Stimulated activated naive B cell treated with anti-CD40 and anti-IgM and Interleukin-4, amounts not matched to agents 10 μg/mL and 1 μg/mL and 100 μg/mL, for 72 hours (primary cell): ENCODE measurements at regions not wholly inside any gene's neighbourhood (a gene's known extent, or its start where the extent isn't known, plus 50 kb on each side); places are given as distances from the start of the nearest gene placed in this dataset.

Experiments used
- ATAC-seq, 2 donors: fragments of 150-1000 bp; cut with Tn5 transposase; replicated peaks; 2 replicates each; pipeline ENCODE4 v1.10.0; 2021; ENCODE audit warnings: moderate library complexity in 1 of 2
- DNase-seq: peaks from one replicate; pipeline ENCODE4 v3.0.0; 2021
- H3K27ac Mint-ChIP-seq: one replicate; pipeline ENCODE4 v1.8.0; 2022; ENCODE audit warnings: mild to moderate bottlenecking, mixed read lengths
- H3K27me3 Mint-ChIP-seq, 2 donors: one replicate each; pipeline ENCODE4 v1.8.0; 2022; ENCODE audit warnings: mixed read lengths in 2 of 2
- H3K36me3 Mint-ChIP-seq, 2 donors: one replicate each; pipeline ENCODE4 v1.8.0; 2022; ENCODE audit warnings: mixed read lengths in 2 of 2, mild to moderate bottlenecking in 1 of 2
- H3K4me1 Mint-ChIP-seq, 2 donors: one replicate each; pipeline ENCODE4 v1.8.0; 2022; ENCODE audit warnings: mixed read lengths in 2 of 2, mild to moderate bottlenecking in 1 of 2
- H3K4me3 Mint-ChIP-seq, 2 donors: one replicate each; pipeline ENCODE4 v1.8.0; 2022; ENCODE audit warnings: mild to moderate bottlenecking in 2 of 2, mixed read lengths in 2 of 2, moderate library complexity in 1 of 2
- H3K9me3 Mint-ChIP-seq, 2 donors: one replicate each; pipeline ENCODE4 v1.8.0; 2022; ENCODE audit warnings: mixed read lengths in 2 of 2, mild to moderate bottlenecking in 1 of 2

- Mint-ChIP-seq H3K9me3 (no peaks in the 10 kb centered on the region), H3K4me3 (no peak overlapping the region), H3K27ac (no peak overlapping the region), H3K27me3 (peaks cover 25 to 28% of the 10 kb centered on the region in 2 donors), H3K36me3 (no peaks in the 10 kb centered on the region), H3K4me1 (peaks cover 0 to under 1% of the 10 kb centered on the region in 2 donors)
- DNase-seq (no peak), ATAC-seq (no peak)
These were observed 79.5 kb upstream of the KLHL25 start for GRCh38 chr15:85874236-85874635.

DNA sequence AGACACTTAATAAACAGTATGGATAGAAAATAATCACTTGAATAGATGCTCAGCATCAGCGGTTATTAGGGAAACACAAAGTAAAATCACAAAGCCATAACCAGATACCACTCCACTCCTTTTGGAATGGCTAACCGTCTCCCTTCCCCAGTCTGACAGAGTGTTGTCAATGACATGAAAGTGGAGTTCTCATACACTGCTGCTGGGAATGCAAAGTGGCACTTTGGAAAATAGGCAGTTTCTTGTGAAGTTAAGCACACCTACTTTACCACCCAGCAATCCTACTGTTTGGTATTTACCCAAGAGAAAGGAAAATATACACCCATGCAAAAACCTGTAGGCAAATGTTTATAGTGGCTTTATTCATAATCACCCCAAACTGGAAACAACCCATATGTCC, 81.0 kb upstream of the KLHL25 start:
- ATAC-seq (no peak), DNase-seq (no peak)
- H3K27me3 Mint-ChIP-seq = peaks cover 35 to 40% of the 10 kb centered on the region in 2 donors
- H3K27ac Mint-ChIP-seq = no peak overlapping the region
- no peaks in the 10 kb centered on the region for H3K36me3 Mint-ChIP-seq
- peaks cover 0 to 9% of the 10 kb centered on the region in 2 donors for H3K4me1 Mint-ChIP-seq
- no peaks in the 10 kb centered on the region for H3K9me3 Mint-ChIP-seq
- no peak overlapping the region for H3K4me3 Mint-ChIP-seq

DNA sequence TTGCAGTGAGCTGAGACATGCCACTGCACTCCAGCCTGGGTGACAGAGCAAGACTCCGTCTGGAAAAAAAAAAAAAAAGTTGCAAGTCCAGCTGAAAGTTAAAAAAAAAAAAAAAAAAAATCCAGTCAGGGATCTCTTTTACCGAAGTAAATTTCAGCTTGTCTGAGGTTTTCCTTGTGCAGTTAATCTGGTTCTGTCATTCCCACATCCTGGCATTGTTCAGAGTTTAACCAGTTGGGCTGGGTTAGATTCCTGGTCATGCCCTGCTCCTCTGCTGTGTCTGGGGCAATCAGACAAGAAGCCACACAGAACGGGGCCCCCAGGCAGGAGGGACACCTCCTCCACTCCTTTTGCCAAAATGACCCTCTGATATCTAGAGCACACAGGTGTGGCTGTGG, 84.1 kb upstream of the KLHL25 start:
- Mint-ChIP-seq H3K9me3 (no peaks in the 10 kb centered on the region), H3K4me3 (no peak overlapping the region), H3K4me1 (peaks cover 0 to 9% of the 10 kb centered on the region in 2 donors), H3K36me3 (no peaks in the 10 kb centered on the region), H3K27me3 (peaks cover 42 to 43% of the 10 kb centered on the region in 2 donors), H3K27ac (no peak overlapping the region)
- no peak for ATAC-seq
- DNase-seq = no peak

DNA sequence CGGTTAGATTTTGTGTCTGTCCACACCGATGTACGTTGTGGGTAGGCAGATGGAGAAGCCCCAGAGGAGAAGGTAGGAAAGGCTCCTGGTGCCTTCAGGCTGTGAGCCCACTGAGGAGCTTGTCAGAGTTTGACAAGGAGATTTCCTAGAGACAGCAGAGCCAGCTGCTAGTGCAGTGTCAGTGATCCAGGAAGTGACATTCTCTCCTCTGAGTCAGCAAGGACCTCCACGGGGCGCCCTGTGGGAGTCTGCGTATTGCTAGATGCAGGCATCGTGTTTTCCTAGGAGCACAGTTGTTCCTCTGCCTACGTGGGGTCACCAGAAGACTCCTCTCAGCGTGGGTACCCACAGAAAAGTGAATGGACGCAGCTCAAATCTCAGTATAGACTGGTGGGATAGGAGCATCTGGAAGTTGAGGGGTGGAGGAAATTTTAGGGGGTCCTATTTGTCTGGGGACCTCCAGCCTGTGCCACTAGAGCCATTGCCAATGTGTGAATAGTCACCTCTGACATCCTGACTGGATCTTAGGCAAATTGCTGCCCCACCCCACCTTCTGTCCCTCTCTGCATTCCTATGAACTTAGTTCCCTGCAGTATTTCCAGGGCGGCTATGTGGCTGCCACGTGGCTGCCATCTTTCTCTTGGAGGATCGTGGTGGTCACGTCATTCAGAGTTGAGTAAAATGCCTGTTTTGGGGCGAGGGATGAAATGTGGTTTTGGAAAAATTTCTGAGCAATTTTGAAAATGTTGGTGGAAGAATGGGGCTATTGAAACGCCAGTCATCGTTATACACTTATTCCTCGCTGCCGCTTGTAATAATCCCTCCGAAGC, 84.8 kb upstream of the KLHL25 start:
- Mint-ChIP-seq H3K4me3 (no peak overlapping the region), H3K36me3 (no peaks in the 10 kb centered on the region), H3K4me1 (peaks cover 0 to 9% of the 10 kb centered on the region in 2 donors), H3K27ac (no peak overlapping the region), H3K9me3 (no peaks in the 10 kb centered on the region), H3K27me3 (peaks cover 38 to 42% of the 10 kb centered on the region in 2 donors)
- DNase-seq (no peak), ATAC-seq (no peak)

- Mint-ChIP-seq H3K27me3 (peaks cover 36 to 44% of the 10 kb centered on the region in 2 donors), H3K36me3 (no peaks in the 10 kb centered on the region), H3K9me3 (no peaks in the 10 kb centered on the region), H3K27ac (no peak overlapping the region), H3K4me1 (peaks cover 0 to 9% of the 10 kb centered on the region in 2 donors), H3K4me3 (no peak overlapping the region)
- ATAC-seq = no peak
- DNase-seq = no peak
These were observed 85.9 kb upstream of the KLHL25 start for GRCh38 chr15:85880501-85881190.

DNA sequence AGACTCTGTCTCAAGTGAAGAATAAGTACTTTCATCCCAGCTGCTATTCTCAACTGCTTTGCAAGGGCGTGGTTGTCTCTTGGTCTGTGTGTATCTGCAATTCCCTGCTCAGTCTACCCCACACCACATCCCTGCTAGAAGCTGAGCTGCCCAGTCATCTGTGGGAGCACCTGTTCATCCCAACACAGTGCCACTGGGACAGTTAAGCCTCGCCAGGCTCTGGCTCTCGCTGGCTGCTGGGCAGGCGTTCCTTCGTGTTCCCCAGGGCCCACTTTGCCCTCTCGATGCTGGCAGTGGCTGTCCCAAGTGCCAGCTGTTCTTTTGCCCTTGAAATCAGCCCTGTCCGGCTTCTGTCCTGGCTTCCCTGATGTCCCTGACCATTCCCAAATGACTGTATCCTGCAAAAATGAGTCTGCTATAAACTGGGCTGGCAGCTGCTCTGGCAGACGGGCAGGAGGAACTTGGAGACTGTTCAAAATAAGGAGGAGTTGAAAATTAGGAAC, 91.6 kb upstream of the KLHL25 start:
- no peaks in the 10 kb centered on the region for H3K4me1 Mint-ChIP-seq
- H3K27ac Mint-ChIP-seq = no peak overlapping the region
- no peaks in the 10 kb centered on the region for H3K36me3 Mint-ChIP-seq
- H3K27me3 Mint-ChIP-seq = peaks cover 16% of the 10 kb centered on the region in 2 donors
- no peak overlapping the region for H3K4me3 Mint-ChIP-seq
- ATAC-seq (no peak), DNase-seq (no peak)
- no peaks in the 10 kb centered on the region for H3K9me3 Mint-ChIP-seq

DNA sequence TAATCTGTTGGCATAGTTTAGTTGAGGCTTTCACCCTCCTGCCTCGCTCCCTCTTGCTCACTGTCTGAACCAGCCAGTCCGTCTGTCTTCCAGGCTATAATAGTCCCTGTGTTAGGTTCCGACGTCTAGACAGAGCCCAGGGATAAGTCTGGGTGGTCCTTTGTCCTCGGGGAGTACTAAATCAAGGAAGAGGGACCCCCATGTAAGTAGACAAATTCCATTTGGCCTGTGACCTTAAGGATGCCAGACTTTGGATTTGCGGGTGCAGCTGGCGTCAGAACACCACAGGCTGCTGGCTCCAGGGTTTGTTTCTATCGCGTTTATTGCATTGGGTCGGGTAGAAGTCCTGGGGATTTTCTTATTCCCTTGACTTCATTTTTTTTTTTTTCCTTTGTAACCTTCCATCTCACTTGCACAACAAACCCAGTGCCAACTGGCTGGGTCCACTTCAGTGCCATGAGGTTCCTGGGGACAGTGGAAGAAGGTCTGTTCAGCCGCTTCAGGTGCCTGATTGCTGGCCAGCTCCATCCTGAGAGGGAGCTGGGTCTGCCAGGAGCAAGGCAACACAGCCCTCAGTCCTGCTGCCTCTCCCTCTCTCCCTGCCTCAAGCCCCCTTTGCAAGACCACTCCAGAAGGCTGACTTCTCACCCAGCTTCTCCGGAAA, 95.4 kb upstream of the KLHL25 start:
- no peak for ATAC-seq
- Mint-ChIP-seq H3K27me3 (peaks cover 14 to 20% of the 10 kb centered on the region in 2 donors), H3K9me3 (no peaks in the 10 kb centered on the region), H3K4me1 (no peaks in the 10 kb centered on the region), H3K4me3 (no peak overlapping the region), H3K36me3 (no peaks in the 10 kb centered on the region), H3K27ac (no peak overlapping the region)
- no peak for DNase-seq

- ATAC-seq (no peak), DNase-seq (no peak)
- no peaks in the 10 kb centered on the region for H3K36me3 Mint-ChIP-seq
- H3K27me3 Mint-ChIP-seq = peaks cover 9 to 17% of the 10 kb centered on the region in 2 donors
- H3K4me3 Mint-ChIP-seq = no peak overlapping the region
- no peak overlapping the region for H3K27ac Mint-ChIP-seq
- H3K9me3 Mint-ChIP-seq = no peaks in the 10 kb centered on the region
- no peaks in the 10 kb centered on the region for H3K4me1 Mint-ChIP-seq
These were observed 95.9 kb upstream of the KLHL25 start for GRCh38 chr15:85890620-85890980.

- Mint-ChIP-seq H3K4me1 (peaks cover 1 to 2% of the 10 kb centered on the region in 2 donors), H3K27ac (no peak overlapping the region), H3K27me3 (peaks cover 16 to 18% of the 10 kb centered on the region in 2 donors), H3K9me3 (peaks cover 1 to 2% of the 10 kb centered on the region in 2 donors), H3K4me3 (no peak overlapping the region), H3K36me3 (peaks cover 0 to under 1% of the 10 kb centered on the region in 2 donors)
- ATAC-seq = no peak
- no peak for DNase-seq
These were observed 96.7 kb upstream of the KLHL25 start for GRCh38 chr15:85891470-85891869.

- peaks cover 0 to 2% of the 10 kb centered on the region in 2 donors for H3K36me3 Mint-ChIP-seq
- H3K27ac Mint-ChIP-seq = no peak overlapping the region
- DNase-seq (no peak), ATAC-seq (no peak)
- peaks cover 7 to 9% of the 10 kb centered on the region in 2 donors for H3K4me1 Mint-ChIP-seq
- H3K4me3 Mint-ChIP-seq = no peak overlapping the region
- H3K9me3 Mint-ChIP-seq = peaks cover 9 to 10% of the 10 kb centered on the region in 2 donors
- H3K27me3 Mint-ChIP-seq = peaks cover 24 to 26% of the 10 kb centered on the region in 2 donors
These were observed 97.5 kb upstream of the KLHL25 start for GRCh38 chr15:85892232-85892631.

DNA sequence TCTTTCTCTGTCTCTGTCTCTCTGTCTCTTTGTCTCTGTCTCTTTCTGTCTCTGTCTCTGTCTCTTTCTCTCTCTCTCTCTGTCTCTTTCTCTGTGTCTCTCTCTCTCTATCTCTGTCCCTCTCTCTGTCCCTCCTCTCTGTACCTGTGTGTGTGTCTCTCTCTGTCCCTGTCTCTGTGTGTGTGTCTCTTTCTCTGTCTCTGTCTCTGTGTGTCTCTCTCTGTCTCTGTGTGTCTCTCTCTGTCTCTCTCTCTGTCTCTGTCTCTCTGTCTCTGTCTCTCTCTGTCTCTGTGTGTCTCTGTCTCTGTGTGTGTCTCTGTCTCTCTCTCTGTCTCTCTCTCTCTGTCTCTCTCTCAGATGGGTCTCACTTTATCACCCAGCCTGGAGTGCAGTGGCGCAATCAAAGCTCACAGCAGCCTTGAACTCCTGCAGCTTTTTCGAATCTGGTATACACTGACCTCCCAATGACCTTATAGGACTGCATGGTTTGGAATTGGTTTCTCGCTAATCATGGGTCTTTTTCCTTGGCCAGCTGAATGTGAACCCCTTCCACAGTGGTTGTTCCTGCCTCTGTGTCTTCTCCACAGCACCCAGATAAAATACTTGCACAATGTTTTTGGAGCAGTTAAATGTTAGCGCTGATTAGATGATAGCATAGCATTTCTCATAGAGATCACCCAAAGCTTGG, 102.6 kb upstream of the KLHL25 start:
- H3K4me1 Mint-ChIP-seq = peaks cover 9 to 12% of the 10 kb centered on the region in 2 donors
- H3K36me3 Mint-ChIP-seq = peaks cover 0 to 6% of the 10 kb centered on the region in 2 donors
- no peak overlapping the region for H3K27ac Mint-ChIP-seq
- peaks cover 35 to 48% of the 10 kb centered on the region in 2 donors for H3K27me3 Mint-ChIP-seq
- no peak for ATAC-seq
- DNase-seq = no peak
- H3K9me3 Mint-ChIP-seq = peaks cover 11 to 13% of the 10 kb centered on the region in 2 donors
- H3K4me3 Mint-ChIP-seq = no peak overlapping the region

DNA sequence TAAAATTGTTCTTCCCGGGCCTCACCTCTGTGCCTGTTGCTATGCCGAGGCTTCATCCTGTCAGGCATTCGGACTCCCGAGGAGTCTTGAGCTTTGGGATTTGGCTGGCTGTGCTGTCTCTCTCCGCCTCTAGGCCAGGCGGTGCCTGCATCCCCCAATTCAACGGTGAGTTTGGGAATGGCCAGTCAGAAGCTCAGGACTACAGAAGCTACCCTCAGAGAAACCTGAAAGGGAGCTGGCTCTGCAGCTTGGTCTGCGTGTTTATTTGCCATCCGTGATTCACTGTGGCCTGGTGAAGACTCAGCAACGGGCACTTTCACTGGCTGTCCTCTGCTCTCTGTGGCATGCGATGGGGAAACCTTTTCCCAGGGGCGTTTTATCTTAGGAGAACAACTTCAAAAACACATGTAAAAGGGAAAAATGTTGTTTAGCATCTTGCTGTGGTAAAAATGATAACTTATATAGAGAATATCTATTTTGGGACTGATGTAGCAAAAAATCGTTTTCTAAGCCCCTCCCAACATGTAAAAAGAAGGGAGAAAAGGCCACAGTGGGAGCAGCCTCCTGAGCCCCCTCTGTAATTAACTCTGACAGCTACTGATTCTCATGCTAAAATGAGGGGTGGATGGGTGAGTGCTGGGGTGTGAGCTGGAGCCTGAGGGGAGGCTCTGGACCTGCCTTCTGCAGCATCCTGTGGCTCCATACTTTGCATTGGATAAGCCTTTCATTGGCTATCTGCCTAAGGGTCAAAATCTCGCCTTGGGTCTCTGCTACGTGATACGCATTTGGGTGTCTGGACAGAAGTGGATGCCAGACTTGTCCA, 103.4 kb upstream of the KLHL25 start:
- Mint-ChIP-seq H3K4me1 (peaks cover 9 to 12% of the 10 kb centered on the region in 2 donors), H3K27me3 (peaks cover 35 to 48% of the 10 kb centered on the region in 2 donors), H3K27ac (no peak overlapping the region), H3K9me3 (peaks cover 11 to 13% of the 10 kb centered on the region in 2 donors), H3K36me3 (peaks cover 0 to 6% of the 10 kb centered on the region in 2 donors), H3K4me3 (no peak overlapping the region)
- DNase-seq (no peak), ATAC-seq (no peak)

DNA sequence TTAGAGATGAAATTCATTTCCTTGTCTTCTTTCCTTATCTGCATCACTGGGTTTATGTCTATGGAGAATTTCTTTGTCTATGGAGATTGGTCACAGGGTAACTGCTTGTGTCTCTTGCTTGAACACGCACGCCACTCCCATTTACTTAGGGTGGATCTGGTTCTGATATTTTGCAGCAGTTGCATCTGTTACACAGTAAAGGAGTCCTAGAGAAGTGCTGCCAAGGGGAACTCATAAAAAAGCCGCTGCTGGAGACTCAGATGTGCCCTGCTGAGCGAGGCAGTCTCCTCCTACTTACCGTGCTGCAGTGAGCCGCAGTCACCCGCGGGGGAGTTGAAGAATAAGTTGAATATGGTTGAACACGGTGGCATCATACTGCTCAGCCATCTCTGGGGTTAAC, 105.2 kb upstream of the KLHL25 start:
- DNase-seq (no peak), ATAC-seq (no peak)
- peaks cover 11 to 13% of the 10 kb centered on the region in 2 donors for H3K9me3 Mint-ChIP-seq
- H3K4me1 Mint-ChIP-seq = peaks cover 9 to 12% of the 10 kb centered on the region in 2 donors
- no peak overlapping the region for H3K4me3 Mint-ChIP-seq
- H3K27ac Mint-ChIP-seq = no peak overlapping the region
- peaks cover 28 to 41% of the 10 kb centered on the region in 2 donors for H3K27me3 Mint-ChIP-seq
- H3K36me3 Mint-ChIP-seq = peaks cover 0 to 6% of the 10 kb centered on the region in 2 donors
